ENCODE measurements at regions not wholly inside any gene's neighbourhood (a gene's known extent, or its start where the extent isn't known, plus 50 kb on each side); places are given as distances from the start of the nearest gene placed in this dataset.
A peak's percentile ranks its signal among the peaks of the same experiment; 100 is the strongest.

DNA sequence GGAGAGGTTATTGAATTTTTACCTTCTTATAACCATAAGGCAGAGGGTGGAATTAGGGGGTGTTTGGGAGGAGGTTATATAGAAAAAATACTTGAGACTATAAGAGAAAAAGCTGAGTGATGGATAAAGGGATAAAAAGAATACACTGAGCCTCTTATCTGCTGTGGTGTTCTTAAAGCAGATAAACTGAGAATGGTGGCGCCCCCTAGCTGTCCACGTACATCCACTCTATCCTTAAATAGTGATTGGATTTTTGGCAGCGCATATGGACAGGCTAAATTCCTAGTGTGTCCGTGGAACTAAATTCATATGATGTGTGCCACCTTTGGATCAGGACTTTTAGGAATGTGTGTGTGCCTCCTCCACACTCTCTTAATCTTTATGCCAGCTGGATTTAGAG, 121.1 kb downstream of the OXSM start:
- H3K9me3 ChIP-seq (ENCODE audit: control insufficient read depth in 4 of 4, low read length in 3 of 4) = no peaks in the 10 kb centered on the region
- DNase-seq (ENCODE audit: low spot score) = peak; percentile 55
- no peak overlapping the region for H3K27ac ChIP-seq (ENCODE audit: low read depth in 1 of 2, low read length in 2 of 2)
- TF ChIP-seq FOXA1 (IDR thresholded peaks at IDR 0.05) = no peak
- TF ChIP-seq, protein P1, sequence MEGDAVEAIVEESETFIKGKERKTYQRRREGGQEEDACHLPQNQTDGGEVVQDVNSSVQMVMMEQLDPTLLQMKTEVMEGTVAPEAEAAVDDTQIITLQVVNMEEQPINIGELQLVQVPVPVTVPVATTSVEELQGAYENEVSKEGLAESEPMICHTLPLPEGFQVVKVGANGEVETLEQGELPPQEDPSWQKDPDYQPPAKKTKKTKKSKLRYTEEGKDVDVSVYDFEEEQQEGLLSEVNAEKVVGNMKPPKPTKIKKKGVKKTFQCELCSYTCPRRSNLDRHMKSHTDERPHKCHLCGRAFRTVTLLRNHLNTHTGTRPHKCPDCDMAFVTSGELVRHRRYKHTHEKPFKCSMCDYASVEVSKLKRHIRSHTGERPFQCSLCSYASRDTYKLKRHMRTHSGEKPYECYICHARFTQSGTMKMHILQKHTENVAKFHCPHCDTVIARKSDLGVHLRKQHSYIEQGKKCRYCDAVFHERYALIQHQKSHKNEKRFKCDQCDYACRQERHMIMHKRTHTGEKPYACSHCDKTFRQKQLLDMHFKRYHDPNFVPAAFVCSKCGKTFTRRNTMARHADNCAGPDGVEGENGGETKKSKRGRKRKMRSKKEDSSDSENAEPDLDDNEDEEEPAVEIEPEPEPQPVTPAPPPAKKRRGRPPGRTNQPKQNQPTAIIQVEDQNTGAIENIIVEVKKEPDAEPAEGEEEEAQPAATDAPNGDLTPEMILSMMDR (IDR thresholded peaks at IDR 0.05; ENCODE audit: low read depth, low read length, missing input control) = peak; percentile 12
- H3K27me3 ChIP-seq (ENCODE audit: control insufficient read depth in 4 of 4, insufficient read depth in 4 of 4, low read length in 3 of 4) = no peaks in the 10 kb centered on the region
- H3K4me3 ChIP-seq (ENCODE audit: low read depth in 1 of 3, low read length in 3 of 3) = no peak overlapping the region
- no peaks in the 10 kb centered on the region for H3K4me1 ChIP-seq (ENCODE audit: control insufficient read depth in 4 of 4, insufficient read depth in 4 of 4, low read length in 3 of 4)
- no peaks in the 10 kb centered on the region for H3K36me3 ChIP-seq (ENCODE audit: control insufficient read depth in 4 of 4, insufficient read depth in 3 of 4, low read depth in 1 of 4, low read length in 3 of 4)
- 54% methylated on average over 4 of the region's 4 CpGs for WGBS
- no peak overlapping the region for H3K9ac ChIP-seq (ENCODE audit: low read depth in 1 of 2, low read length in 2 of 2)

DNA sequence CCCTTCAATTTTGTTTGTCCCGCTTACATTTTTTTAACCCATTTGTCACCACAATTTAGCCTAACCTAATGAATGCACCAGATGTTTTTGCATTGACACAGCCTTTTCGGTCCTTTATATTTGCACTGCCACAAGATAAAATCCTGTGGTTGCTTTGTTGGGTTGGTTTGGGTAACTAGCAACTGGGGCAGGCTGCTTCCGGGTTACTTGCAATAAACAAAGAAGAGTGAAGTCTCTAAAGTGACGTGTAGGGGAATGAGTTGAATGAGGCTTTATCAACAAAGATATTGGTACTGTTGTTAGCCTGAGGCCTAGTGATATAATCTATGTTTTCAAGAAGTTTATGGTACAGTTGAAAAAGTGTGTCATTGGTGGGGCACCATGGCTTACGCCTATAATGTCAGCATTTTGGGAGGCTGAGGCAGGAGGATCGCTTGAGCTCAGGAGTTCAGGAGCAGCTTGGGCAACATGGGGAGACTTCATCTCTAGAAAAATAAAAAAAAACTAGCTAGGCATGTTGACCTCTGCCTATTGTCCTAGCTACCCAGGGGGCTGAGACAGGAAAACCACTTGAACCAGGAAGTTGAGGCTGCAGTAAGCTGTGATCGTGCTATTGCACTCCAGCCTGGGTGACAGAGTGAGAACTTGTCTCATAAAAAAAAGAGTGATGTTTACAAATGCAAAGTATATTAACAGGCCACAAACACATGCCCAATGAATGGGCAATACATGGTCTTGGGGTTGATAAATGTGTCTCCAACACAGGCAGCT, 121.8 kb downstream of the OXSM start:
- 75% methylated on average over 7 of the region's 7 CpGs for WGBS

More for the DNA sequence above, 121.8 kb downstream of the OXSM start:
- Histone ChIP-seq H3K27me3 (ENCODE audit: control insufficient read depth in 4 of 4, insufficient read depth in 4 of 4, low read length in 3 of 4) (no peaks in the 10 kb centered on the region), H3K9me3 (ENCODE audit: control insufficient read depth in 4 of 4, low read length in 3 of 4) (peaks cover 0 to 2% (median 0%) of the 10 kb centered on the region in 4 donors), H3K27ac (ENCODE audit: low read depth in 1 of 2, low read length in 2 of 2) (no peak overlapping the region), H3K36me3 (ENCODE audit: control insufficient read depth in 4 of 4, insufficient read depth in 3 of 4, low read depth in 1 of 4, low read length in 3 of 4) (no peaks in the 10 kb centered on the region), H3K4me3 (ENCODE audit: low read depth in 1 of 3, low read length in 3 of 3) (no peak overlapping the region), H3K4me1 (ENCODE audit: control insufficient read depth in 4 of 4, insufficient read depth in 4 of 4, low read length in 3 of 4) (no peaks in the 10 kb centered on the region), H3K9ac (ENCODE audit: low read depth in 1 of 2, low read length in 2 of 2) (no peak overlapping the region)
- DNase-seq (ENCODE audit: low spot score) = no peak
- no peak for TF ChIP-seq FOXA2 (IDR thresholded peaks at IDR 0.05)
- no peak for TF ChIP-seq EGR1 (IDR thresholded peaks at IDR 0.05; ENCODE audit: low read depth in 2 of 2)
- no peak for TF ChIP-seq TAF1 (conservative IDR thresholded peaks at IDR 0.05)
- TF ChIP-seq, protein P2, sequence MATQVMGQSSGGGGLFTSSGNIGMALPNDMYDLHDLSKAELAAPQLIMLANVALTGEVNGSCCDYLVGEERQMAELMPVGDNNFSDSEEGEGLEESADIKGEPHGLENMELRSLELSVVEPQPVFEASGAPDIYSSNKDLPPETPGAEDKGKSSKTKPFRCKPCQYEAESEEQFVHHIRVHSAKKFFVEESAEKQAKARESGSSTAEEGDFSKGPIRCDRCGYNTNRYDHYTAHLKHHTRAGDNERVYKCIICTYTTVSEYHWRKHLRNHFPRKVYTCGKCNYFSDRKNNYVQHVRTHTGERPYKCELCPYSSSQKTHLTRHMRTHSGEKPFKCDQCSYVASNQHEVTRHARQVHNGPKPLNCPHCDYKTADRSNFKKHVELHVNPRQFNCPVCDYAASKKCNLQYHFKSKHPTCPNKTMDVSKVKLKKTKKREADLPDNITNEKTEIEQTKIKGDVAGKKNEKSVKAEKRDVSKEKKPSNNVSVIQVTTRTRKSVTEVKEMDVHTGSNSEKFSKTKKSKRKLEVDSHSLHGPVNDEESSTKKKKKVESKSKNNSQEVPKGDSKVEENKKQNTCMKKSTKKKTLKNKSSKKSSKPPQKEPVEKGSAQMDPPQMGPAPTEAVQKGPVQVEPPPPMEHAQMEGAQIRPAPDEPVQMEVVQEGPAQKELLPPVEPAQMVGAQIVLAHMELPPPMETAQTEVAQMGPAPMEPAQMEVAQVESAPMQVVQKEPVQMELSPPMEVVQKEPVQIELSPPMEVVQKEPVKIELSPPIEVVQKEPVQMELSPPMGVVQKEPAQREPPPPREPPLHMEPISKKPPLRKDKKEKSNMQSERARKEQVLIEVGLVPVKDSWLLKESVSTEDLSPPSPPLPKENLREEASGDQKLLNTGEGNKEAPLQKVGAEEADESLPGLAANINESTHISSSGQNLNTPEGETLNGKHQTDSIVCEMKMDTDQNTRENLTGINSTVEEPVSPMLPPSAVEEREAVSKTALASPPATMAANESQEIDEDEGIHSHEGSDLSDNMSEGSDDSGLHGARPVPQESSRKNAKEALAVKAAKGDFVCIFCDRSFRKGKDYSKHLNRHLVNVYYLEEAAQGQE (IDR thresholded peaks at IDR 0.05) = no peak
- TF ChIP-seq HNF4G (IDR thresholded peaks at IDR 0.05) = no peak
- TF ChIP-seq, protein P3, sequence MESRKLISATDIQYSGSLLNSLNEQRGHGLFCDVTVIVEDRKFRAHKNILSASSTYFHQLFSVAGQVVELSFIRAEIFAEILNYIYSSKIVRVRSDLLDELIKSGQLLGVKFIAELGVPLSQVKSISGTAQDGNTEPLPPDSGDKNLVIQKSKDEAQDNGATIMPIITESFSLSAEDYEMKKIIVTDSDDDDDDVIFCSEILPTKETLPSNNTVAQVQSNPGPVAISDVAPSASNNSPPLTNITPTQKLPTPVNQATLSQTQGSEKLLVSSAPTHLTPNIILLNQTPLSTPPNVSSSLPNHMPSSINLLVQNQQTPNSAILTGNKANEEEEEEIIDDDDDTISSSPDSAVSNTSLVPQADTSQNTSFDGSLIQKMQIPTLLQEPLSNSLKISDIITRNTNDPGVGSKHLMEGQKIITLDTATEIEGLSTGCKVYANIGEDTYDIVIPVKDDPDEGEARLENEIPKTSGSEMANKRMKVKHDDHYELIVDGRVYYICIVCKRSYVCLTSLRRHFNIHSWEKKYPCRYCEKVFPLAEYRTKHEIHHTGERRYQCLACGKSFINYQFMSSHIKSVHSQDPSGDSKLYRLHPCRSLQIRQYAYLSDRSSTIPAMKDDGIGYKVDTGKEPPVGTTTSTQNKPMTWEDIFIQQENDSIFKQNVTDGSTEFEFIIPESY (IDR thresholded peaks at IDR 0.05) = no peak
- no peak for TF ChIP-seq NR2F2 (IDR thresholded peaks at IDR 0.05)
- TF ChIP-seq RXRA (IDR thresholded peaks at IDR 0.05) = no peak
- TF ChIP-seq, protein P4, sequence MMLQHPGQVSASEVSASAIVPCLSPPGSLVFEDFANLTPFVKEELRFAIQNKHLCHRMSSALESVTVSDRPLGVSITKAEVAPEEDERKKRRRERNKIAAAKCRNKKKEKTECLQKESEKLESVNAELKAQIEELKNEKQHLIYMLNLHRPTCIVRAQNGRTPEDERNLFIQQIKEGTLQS (IDR thresholded peaks at IDR 0.05) = no peak
- TF ChIP-seq, protein P1 (IDR thresholded peaks at IDR 0.05; ENCODE audit: low read depth, low read length, missing input control) = no peak
- TF ChIP-seq SP1 (IDR thresholded peaks at IDR 0.05) = no peak
- TF ChIP-seq FOXA1 (IDR thresholded peaks at IDR 0.05) = no peak

All from liver (tissue), 8 donors.